Activated T-cell treated with anti-CD3 and anti-CD28 coated beads, Interleukin-2, amount 50 U/mL, for 72 hours (primary cell): ENCODE measurements at regions not wholly inside any gene's neighbourhood (a gene's known extent, or its start where the extent isn't known, plus 50 kb on each side); places are given as distances from the start of the nearest gene placed in this dataset.

ENCODE experiments used
- ATAC-seq, 2 donors: fragments of 150-1000 bp; cut with Tn5 transposase; replicated peaks in 1 of 2; 2 replicates each; pipeline ENCODE4 v1.10.0; 2021; ENCODE audit warnings: moderate library complexity in 2 of 2, mild to moderate bottlenecking in 1 of 2
- DNase-seq, 2 donors: peaks; one replicate each; pipeline ENCODE4 v3.0.0; 2021 to 2022; ENCODE audit warnings: mixed read lengths in 1 of 2
- H3K27ac Mint-ChIP-seq: one replicate; pipeline ENCODE4 v1.8.0; 2022; ENCODE audit warnings: mild to moderate bottlenecking, moderate library complexity, mixed read lengths
- H3K27me3 Mint-ChIP-seq: one replicate; pipeline ENCODE4 v1.8.0; 2022; ENCODE audit warnings: low read depth, mixed read lengths
- H3K36me3 Mint-ChIP-seq, 2 donors: one replicate each; pipeline ENCODE4 v1.8.0; 2022; ENCODE audit warnings: mixed read lengths in 2 of 2, mild to moderate bottlenecking in 1 of 2; ENCODE audit not compliant: insufficient read depth in 2 of 2
- H3K4me1 Mint-ChIP-seq: one replicate; pipeline ENCODE4 v1.8.0; 2022; ENCODE audit warnings: low read depth, mixed read lengths
- H3K4me3 Mint-ChIP-seq, 2 donors: one replicate each; pipeline ENCODE4 v1.8.0; 2022; ENCODE audit warnings: mild to moderate bottlenecking in 2 of 2, mixed read lengths in 2 of 2, moderate library complexity in 2 of 2
- H3K9me3 Mint-ChIP-seq, 2 donors: one replicate each; pipeline ENCODE4 v1.8.0; 2022; ENCODE audit warnings: mixed read lengths in 2 of 2

DNA sequence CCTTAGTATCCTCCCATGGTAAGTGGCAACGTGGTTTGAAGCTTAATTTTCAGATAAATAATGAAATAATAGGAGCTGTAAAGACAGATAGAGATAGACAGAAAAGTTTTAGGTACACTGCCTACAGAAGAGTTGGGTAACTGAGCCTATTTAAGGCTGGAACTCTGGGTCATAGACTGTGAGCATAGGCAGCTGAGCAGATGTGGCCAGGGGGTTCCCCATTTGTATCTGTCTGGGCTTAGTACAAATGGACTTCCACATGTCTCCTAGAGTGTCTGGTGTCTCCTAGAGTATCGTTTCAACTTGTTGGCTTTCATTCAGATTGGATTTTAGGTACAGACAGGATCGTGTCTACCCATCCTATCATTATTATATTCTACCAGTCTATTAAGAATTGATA, 649.8 kb downstream of the DHX35 start:
- no peak overlapping the region for H3K4me3 Mint-ChIP-seq
- peaks cover 3 to 5% of the 10 kb centered on the region in 2 donors for H3K9me3 Mint-ChIP-seq
- ATAC-seq = no peak
- no peak for DNase-seq
- H3K27me3 Mint-ChIP-seq = no peaks in the 10 kb centered on the region
- H3K4me1 Mint-ChIP-seq = no peaks in the 10 kb centered on the region
- no peak overlapping the region for H3K27ac Mint-ChIP-seq
- no peaks in the 10 kb centered on the region for H3K36me3 Mint-ChIP-seq

DNA sequence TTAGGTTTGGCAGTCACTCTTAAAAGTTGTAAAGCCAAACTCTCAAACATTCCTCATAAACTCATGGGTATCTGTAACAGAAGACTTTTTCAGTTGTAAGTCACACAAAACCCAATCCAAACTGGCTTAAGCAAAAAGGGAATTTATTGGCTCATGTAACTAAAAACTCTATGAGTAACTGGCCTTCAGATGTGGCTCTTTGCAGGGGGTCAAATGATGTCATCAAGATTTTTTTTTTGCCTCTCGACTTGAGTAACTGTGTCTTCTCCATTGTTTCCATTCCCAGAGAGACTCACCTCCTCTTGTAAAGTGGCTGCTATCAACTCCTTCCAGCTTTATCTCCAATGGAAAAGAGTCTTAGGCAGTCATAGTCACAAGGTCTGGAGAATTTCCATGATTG, 645.0 kb downstream of the DHX35 start:
- no peak overlapping the region for H3K27ac Mint-ChIP-seq

GRCh38 chr20:39605908-39606307, 643.8 kb downstream of the DHX35 start:
- Mint-ChIP-seq H3K27ac (no peak overlapping the region), H3K9me3 (peaks cover 2 to 5% of the 10 kb centered on the region in 2 donors)

More for the DNA sequence above, 645.0 kb downstream of the DHX35 start:
- H3K9me3 Mint-ChIP-seq = peaks cover 2 to 5% of the 10 kb centered on the region in 2 donors
- no peaks in the 10 kb centered on the region for H3K4me1 Mint-ChIP-seq
- H3K27me3 Mint-ChIP-seq = no peaks in the 10 kb centered on the region
- H3K36me3 Mint-ChIP-seq = no peaks in the 10 kb centered on the region
- no peak overlapping the region for H3K4me3 Mint-ChIP-seq
- ATAC-seq (no peak), DNase-seq (no peak)

GRCh38 chr20:39605361-39605760, 643.2 kb downstream of the DHX35 start:
- H3K27me3 Mint-ChIP-seq = no peaks in the 10 kb centered on the region
- H3K36me3 Mint-ChIP-seq = no peaks in the 10 kb centered on the region
- H3K9me3 Mint-ChIP-seq = peaks cover 2% of the 10 kb centered on the region in 2 donors
- ATAC-seq (no peak), DNase-seq (no peak)
- H3K4me3 Mint-ChIP-seq = no peak overlapping the region
- no peak overlapping the region for H3K27ac Mint-ChIP-seq
- H3K4me1 Mint-ChIP-seq = no peaks in the 10 kb centered on the region

More at GRCh38 chr20:39605908-39606307, 643.8 kb downstream of the DHX35 start:
- Mint-ChIP-seq H3K4me3 (no peak overlapping the region), H3K27me3 (no peaks in the 10 kb centered on the region), H3K36me3 (no peaks in the 10 kb centered on the region), H3K4me1 (no peaks in the 10 kb centered on the region)
- ATAC-seq (no peak), DNase-seq (no peak)

DNA sequence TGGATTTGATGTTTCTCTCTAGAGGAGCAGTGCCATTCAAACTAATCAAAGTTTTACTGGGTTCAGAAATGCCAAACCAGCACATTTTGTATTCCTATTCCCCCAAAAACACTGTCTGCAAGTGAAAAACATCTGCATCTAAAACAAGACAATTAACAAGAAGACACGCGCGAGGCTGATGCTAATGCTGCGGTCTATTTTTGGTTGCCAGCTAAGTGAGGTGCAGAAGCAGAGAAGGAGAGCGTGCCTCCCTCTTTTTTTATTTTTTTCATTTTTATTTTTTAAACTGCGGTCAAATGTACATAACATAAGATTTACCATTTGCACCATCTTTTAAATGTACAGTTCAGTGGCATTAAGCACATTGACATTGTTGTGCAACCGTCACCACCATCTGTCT, 641.1 kb downstream of the DHX35 start:
- peaks cover 2 to 3% of the 10 kb centered on the region in 2 donors for H3K9me3 Mint-ChIP-seq
- H3K27me3 Mint-ChIP-seq = no peaks in the 10 kb centered on the region
- no peaks in the 10 kb centered on the region for H3K36me3 Mint-ChIP-seq
- no peaks in the 10 kb centered on the region for H3K4me1 Mint-ChIP-seq
- ATAC-seq (no peak), DNase-seq (no peak)
- H3K27ac Mint-ChIP-seq = no peak overlapping the region
- no peak overlapping the region for H3K4me3 Mint-ChIP-seq

- Mint-ChIP-seq H3K36me3 (no peaks in the 10 kb centered on the region), H3K27ac (no peak overlapping the region), H3K4me1 (no peaks in the 10 kb centered on the region), H3K9me3 (peaks cover 2 to 7% of the 10 kb centered on the region in 2 donors), H3K27me3 (no peaks in the 10 kb centered on the region), H3K4me3 (no peak overlapping the region)
- DNase-seq (no peak), ATAC-seq (no peak)
These were observed 640.5 kb downstream of the DHX35 start for GRCh38 chr20:39602649-39603048.

DNA sequence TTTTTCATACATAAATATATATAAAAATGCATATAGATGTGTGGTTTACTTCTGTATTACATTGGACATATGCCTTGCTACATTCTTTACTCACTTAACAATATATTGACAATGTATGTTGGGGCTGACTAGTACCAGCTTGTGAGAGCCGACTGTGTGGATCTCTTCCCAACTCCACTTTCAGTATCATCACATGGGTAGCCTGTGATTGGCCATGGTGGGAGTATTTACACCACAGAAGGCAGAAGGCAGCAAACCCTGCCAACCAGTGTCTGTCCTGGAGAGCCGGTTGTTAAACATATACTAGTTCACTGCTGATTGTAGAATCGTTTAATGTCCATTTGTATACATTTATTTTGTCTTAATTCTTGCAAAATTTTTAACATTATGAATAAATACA, 638.7 kb downstream of the DHX35 start:
- Mint-ChIP-seq H3K36me3 (no peaks in the 10 kb centered on the region), H3K9me3 (peaks cover 2 to 7% of the 10 kb centered on the region in 2 donors), H3K27me3 (no peaks in the 10 kb centered on the region), H3K4me1 (no peaks in the 10 kb centered on the region), H3K4me3 (no peak overlapping the region), H3K27ac (no peak overlapping the region)
- DNase-seq (no peak), ATAC-seq (no peak)

DNA sequence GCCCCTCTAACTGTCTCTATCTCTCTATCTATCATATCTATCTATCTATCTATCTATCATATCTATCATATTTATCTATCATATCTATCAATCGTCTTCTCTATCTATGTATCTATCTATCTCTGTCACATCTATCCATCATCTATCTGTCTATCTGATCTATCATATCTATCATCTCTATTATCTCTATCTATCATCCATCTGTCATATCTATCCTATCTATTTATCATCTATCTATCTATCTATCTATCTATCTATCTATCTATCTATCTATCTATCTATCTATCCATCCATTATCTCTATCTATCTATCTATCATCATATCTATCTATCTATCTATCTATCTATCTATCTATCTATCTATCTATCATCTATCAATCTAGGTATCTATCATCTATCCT, 638.0 kb downstream of the DHX35 start:
- Mint-ChIP-seq H3K27ac (no peak overlapping the region), H3K36me3 (no peaks in the 10 kb centered on the region), H3K4me1 (no peaks in the 10 kb centered on the region), H3K27me3 (no peaks in the 10 kb centered on the region), H3K9me3 (peaks cover 2 to 7% of the 10 kb centered on the region in 2 donors), H3K4me3 (no peak overlapping the region)
- ATAC-seq (no peak), DNase-seq (no peak)

- peaks cover 2 to 5% of the 10 kb centered on the region in 2 donors for H3K9me3 Mint-ChIP-seq
- no peak overlapping the region for H3K4me3 Mint-ChIP-seq
- H3K36me3 Mint-ChIP-seq = no peaks in the 10 kb centered on the region
- H3K4me1 Mint-ChIP-seq = no peaks in the 10 kb centered on the region
- no peak overlapping the region for H3K27ac Mint-ChIP-seq
- no peaks in the 10 kb centered on the region for H3K27me3 Mint-ChIP-seq
- DNase-seq = no peak
- no peak for ATAC-seq
These were observed 634.4 kb downstream of the DHX35 start for GRCh38 chr20:39596554-39596953.

DNA sequence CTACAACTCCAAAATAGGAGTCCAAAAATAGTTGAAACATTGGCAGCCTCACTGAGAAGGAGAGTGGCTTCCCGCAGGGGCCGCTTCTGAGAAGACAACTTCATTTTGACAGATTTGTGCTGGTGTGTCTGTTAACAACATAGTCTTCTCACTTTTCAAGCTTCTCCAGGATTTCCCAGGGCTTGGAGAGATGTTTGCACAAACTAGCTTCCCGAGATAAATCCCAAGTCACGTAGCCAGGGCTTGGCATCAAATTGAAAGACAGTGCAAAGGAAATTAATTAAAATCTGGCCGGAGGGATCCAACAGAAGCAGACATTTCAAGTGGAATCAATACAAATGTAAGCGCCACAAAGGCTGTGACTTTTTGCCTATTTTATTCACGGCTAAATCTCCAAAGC, 630.2 kb downstream of the DHX35 start:
- DNase-seq = no peak
- Mint-ChIP-seq H3K9me3 (peaks cover 2% of the 10 kb centered on the region in 2 donors), H3K36me3 (no peaks in the 10 kb centered on the region), H3K4me1 (no peaks in the 10 kb centered on the region), H3K27ac (no peak overlapping the region), H3K27me3 (no peaks in the 10 kb centered on the region), H3K4me3 (no peak overlapping the region)
- ATAC-seq = no peak

- Mint-ChIP-seq H3K27ac (no peak overlapping the region), H3K36me3 (no peaks in the 10 kb centered on the region), H3K9me3 (peaks cover 5% of the 10 kb centered on the region in 2 donors), H3K4me1 (no peaks in the 10 kb centered on the region), H3K4me3 (no peak overlapping the region), H3K27me3 (no peaks in the 10 kb centered on the region)
- no peak for DNase-seq
- no peak for ATAC-seq
These were observed 626.1 kb downstream of the DHX35 start for GRCh38 chr20:39588148-39588757.

DNA sequence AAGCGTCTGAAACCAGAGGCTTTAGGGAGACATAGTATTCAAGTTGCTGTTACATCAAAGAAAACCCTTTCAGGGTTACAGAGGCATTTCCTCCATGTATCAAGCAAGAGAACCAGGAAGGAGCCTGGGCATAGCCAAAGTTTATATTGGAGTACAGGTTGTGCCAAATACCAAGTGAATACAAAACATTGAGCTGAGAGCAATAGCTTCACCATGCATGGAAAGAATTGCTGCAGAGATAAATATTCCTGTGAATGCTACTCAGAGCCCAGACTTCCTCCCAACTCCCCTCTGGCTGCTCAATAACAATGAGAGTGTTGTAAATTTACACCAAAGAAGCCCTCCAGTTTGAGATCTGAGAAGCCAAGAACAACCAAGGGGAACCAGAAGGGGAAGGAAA, 618.9 kb downstream of the DHX35 start:
- H3K27me3 Mint-ChIP-seq = no peaks in the 10 kb centered on the region
- DNase-seq (no peak), ATAC-seq (no peak)
- H3K9me3 Mint-ChIP-seq = peaks cover 2 to 8% of the 10 kb centered on the region in 2 donors
- H3K36me3 Mint-ChIP-seq = no peaks in the 10 kb centered on the region
- no peak overlapping the region for H3K4me3 Mint-ChIP-seq
- H3K27ac Mint-ChIP-seq = no peak overlapping the region
- H3K4me1 Mint-ChIP-seq = no peaks in the 10 kb centered on the region

GRCh38 chr20:39576771-39577170, 614.6 kb downstream of the DHX35 start:
- ATAC-seq (no peak), DNase-seq (no peak)
- Mint-ChIP-seq H3K27me3 (no peaks in the 10 kb centered on the region), H3K9me3 (peaks cover 3 to 10% of the 10 kb centered on the region in 2 donors), H3K36me3 (no peaks in the 10 kb centered on the region), H3K4me1 (no peaks in the 10 kb centered on the region), H3K27ac (no peak overlapping the region), H3K4me3 (no peak overlapping the region)

- ATAC-seq (no peak), DNase-seq (no peak)
- H3K4me1 Mint-ChIP-seq = no peaks in the 10 kb centered on the region
- no peaks in the 10 kb centered on the region for H3K36me3 Mint-ChIP-seq
- H3K4me3 Mint-ChIP-seq = no peak overlapping the region
- no peaks in the 10 kb centered on the region for H3K27me3 Mint-ChIP-seq
- no peak overlapping the region for H3K27ac Mint-ChIP-seq
- H3K9me3 Mint-ChIP-seq = peaks cover 2% of the 10 kb centered on the region in 2 donors
These were observed 611.9 kb downstream of the DHX35 start for GRCh38 chr20:39574061-39574460.
